Activated T-helper 9 cell treated with anti-CD3 and anti-CD28 coated beads, Interleukin-2, amount 50 U/mL, for 16 hours (primary cell): ENCODE measurements at regions not wholly inside any gene's neighbourhood (a gene's known extent, or its start where the extent isn't known, plus 50 kb on each side); places are given as distances from the start of the nearest gene placed in this dataset.
"Not testable (repeated sequence)": the region's sequence is repeated elsewhere in the genome, so short reads cannot be mapped to it uniquely, and the experiment has no call there.

Source experiments
- DNase-seq: peaks from one replicate; pipeline ENCODE4 v3.0.0-alpha.2; 2020; ENCODE audit warnings: low read depth

DNA sequence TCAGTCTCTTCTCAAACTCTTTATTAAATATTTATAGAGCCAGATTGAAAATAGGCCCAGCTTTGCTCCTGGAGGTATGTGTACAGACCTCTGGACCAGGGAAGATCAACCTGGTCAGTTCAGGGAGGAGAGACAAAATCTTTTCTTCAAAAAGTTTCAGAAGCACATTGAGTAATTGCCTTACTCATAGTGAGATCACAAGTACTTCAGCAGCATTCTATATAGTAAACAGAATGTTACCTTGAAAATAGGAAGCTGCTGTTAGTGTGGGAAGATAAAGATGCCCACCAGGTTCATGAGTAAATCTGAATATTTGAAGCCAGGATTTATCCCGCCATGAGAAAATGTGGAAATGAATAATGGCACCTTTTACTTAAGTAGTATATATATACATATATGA is 665.9 kb upstream of the CITED2 start:
- DNase-seq: no peak

DNA sequence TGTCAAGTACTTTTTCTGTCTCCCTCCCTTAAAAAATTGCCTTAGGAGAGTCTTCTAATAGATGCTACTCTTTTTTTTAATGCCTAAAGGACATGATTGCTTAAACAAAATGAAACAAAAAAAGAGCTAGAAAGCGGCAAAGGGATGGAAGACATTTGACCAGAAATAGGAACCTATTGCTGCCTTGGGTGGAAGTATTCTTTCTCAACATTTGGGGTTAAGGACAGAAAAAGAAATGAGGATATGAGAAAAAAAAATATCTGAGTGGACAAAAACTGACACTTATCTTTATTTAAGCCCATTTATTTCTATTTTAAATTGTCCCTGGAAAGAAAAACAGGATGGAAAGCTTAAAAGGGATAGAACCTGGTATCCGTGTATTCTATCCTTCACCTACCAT is 664.9 kb upstream of the CITED2 start:
- DNase-seq: no peak

DNA sequence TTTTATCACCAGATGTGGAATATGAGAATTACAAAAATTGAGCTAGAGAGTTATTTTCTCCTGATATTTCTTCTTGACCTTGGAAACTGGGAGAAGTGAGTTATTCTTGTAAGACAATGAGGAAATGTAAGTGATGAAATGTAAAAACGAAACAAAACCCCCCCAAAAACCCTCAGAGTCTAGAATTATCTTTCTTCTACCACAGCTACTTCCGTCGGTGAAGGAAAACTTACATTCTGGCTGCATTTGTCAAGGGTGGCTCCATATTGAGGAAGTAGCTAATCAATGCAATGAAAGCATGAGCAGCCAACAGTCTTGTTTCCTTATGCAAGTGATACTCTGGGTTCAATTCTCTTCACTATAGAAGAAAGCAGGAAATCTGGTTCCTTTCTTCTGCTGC is 661.7 kb upstream of the CITED2 start:
- no peak for DNase-seq

DNA sequence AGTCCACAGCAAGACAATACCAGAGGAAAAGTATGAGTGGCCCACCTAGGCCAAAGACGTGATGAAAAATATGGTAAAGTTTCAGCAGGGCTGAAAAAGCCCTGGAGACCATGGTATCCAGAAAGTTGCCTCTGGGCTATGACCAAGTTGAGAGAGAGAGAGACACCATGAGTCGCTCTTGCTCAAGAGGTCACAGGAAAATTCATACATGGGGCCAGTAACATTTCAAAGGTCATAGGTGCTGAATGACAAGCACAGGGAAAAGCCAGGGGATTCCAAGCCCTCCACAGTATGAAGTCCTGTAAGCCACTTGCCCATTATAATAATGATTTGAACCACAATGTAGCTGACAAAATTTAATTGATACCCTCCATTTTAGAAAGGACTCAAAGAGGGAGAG is 657.7 kb upstream of the CITED2 start:
- no peak for DNase-seq

DNA sequence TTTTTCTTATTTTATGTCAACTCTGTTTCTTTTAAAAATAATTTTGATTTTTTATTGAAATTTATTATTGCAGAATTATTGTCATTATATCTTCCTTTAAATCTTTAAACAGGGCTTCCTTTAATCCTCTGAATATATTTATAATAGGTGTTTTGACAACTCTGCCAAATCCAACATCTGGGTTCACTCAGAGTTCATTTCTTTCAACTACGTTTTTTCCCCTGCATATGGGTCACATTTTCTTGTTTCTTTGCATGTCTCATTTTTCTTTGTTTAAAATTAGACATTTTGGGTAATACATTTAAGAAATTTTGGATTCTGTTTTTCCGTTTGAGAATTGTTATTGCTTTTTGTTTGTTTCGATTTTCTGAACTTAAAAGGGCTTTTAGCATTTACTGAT is 655.1 kb upstream of the CITED2 start:
- DNase-seq: no peak

DNA sequence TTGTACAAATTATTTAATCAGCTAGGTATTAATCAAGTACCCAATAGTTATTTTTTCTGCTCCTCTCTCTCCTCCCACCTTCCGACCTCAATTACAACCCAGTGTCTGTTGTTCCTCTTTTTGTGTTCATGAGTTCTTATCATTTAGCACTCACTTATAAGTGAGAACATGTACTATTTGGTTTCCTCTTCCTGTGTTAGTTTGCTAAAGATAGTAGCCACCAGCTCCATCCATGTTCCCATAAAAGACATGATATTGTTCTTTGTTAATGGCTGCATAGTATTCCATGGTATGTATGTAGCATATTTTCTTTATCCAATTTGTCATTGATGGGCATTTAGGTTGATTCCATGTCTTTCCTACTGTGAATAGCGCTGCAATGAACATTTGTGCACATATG is 652.8 kb upstream of the CITED2 start:
- DNase-seq: no peak

DNA sequence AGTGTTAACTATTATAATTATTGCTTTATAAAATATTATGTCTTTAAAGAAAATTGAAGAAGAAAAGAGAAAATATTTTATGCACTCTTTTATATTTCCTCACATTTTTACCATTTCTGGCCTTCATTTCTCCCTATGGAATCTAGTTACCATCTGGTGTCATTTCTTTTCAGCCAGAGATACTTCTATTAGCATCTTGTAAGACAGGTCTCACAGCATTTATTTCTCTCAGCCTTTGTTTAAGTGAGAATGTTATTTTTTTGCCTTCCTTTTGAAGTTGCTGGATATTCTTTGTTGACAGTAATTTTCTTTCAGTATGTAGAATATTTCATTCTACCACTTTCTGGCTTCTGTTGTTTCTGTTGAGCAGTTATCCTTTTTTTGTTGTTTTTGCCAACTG is 652.1 kb upstream of the CITED2 start:
- no peak for DNase-seq

DNA sequence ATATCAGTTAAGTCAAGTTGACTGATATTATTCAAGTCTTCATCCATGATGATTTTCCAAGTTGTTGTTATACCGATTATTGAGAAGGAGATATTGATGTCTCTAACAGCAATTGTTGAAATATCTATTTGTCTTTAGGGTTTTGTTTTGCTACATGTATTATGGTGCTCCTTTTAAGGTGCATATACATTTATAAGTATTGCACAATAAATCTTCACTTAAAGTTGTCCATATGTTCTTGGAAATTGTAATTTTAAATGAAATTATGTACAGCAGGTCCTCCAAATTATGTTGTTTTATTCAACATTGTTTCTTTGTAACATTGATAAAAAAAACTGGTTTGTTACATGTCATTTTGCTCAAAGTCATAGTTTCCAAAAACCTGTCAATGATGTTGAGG is 650.7 kb upstream of the CITED2 start:
- DNase-seq: no peak

DNA sequence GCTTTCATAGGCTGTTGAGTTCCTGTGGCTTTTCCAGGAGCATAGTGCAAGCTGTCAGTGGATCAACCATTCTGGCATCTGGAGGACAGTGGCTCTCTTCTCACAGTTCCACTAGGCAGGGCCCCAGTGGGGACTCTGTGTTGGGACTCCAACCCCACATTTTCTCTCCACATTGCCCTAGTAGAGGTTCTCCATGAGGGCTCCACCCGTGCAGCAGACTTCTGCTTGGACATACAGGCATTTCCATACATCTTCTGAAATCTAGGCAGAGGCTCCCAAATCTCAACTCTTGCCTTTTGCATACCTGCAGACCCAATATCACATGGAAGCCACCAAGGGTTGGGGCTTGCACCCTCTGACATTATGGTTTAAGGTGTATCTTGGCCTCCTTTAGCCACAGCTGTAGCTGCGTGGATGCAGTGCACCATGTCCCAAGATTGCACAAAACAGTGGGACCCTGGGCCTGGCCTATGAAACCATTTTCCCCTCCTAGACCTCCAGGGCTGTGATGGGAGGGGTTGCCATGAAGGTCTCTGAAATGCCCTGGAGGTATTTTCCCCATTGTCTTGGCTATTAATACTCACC is 645.9 kb upstream of the CITED2 start:
- no peak for DNase-seq

DNA sequence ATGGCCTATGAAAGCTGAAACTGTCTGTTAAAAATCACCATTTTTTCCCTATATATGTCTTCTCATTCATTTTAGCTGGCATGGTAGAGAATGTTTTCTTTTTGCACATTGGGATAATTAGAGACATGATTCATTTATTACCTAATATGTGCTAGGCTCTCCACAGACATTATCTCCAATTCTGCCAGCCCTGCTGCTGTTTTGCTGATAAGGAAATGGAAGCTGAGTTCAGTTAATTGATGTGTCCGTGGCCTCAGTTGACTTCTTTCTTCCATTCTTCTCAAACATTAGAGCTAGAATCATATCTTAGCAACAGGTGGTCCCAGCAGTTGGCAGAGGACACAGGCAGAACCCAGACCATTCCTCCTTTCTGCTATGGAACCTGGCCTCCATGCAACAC is 644.1 kb upstream of the CITED2 start:
- DNase-seq: no peak

DNA sequence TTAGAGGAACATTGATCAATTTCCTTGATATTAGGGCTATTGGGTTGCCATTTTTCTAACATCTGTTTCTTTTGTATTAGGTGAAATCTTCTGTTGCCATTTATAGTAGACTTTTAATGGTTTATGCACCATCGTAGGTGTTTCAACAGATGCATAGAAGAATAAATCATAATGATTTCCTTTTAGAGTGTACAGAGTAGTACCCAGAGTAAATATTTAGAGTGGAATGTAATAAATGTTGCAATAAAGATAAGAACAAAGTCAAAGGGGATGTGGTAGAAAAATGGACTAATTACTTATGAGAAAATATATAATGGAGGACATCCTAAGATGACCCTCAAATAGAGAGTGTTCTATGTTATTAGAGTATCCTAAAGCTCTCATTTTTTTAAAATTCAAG is 643.0 kb upstream of the CITED2 start:
- DNase-seq: no peak

DNA sequence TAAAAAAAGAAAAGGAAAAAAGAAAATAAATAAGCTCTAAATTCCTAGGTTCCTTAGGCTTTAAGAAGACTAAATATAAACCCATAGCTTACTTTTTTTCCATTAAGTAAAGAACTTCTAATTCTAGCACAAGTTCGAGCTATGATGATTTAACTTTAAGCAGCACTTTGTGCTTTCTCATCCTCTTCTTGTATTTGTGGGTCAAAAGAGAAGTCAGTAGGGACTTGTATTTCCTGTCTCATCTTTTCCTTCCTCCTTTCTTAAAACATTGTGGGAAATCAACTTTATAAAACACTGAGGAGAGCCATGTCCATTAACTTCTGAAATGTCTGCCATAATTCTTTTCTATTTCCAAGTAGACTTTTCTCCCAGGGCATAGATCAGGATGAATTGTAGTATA is 637.7 kb upstream of the CITED2 start:
- DNase-seq: no peak

DNA sequence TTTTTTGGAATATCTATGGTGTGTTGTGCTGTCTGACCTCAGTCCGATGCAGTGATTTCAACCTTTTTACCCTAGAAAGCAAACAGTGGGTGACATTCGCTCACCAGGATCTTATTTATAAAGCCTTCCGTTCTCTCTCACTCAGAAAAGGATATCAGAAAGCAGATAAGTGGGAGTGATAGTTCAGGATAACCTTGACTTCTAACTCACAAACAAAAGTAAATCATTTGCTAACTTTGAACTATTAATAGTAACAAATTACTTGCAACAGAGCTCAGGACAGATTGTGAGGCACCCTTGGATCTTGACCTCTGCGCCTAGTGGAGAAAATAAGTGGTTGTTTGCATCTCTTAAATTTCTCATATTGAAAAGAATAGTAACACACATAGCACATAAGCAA is 637.1 kb upstream of the CITED2 start:
- no peak for DNase-seq

DNA sequence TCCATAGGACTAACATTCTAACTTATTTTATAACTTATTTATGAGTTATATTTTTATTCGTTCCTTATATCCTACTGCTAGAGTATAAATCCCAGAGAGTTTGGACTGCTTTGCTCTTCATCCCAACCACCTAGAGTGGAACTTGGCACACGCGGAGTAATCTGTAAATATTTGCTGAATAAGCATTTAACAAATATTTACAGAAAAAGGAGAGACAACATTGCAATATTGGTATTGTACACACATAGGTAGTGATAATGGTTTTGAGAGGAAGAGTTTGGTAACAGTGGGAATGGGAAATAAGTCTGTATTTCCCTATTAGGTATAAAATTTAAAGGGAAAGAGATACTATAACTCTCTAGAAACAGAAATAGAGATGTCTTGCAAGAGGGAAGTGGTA is 634.8 kb upstream of the CITED2 start:
- no peak for DNase-seq

DNA sequence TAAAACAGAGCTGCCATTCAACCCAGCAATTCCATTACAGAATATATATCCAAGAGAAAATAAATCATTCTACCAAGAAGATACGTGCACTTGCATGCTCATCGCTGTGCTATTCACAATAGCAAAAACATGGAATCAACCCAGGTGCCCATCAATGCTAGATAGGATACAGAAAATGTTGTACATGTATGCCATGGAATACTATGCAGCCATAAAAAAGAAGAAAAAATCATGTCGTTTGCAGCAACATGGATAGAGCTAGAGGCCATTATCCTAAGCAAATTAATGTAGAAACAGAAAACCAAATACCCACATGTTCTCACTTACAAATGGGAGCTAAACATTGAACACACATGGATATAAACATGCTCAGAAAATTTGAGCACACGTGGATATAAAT is 633.1 kb upstream of the CITED2 start:
- DNase-seq: no peak

DNA sequence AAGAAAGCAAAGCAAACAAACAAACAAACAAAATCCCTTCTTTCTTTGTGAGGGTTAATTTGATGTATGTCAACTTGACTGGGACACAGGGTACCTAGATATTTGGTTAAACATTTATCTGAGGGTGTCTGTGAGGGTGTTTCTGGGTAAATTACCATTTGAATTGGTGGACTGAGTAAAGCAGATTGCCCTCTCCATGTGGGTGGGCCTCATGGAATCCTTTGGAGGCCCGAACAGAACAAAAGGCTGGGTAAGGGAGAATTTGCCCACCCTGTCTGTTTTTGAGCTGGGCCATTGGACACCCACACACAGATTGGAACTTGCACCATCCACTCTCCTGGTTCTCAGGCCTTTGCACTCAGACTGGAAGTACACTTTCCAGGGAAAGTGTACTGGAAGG is 628.8 kb upstream of the CITED2 start:
- DNase-seq: no peak

DNA sequence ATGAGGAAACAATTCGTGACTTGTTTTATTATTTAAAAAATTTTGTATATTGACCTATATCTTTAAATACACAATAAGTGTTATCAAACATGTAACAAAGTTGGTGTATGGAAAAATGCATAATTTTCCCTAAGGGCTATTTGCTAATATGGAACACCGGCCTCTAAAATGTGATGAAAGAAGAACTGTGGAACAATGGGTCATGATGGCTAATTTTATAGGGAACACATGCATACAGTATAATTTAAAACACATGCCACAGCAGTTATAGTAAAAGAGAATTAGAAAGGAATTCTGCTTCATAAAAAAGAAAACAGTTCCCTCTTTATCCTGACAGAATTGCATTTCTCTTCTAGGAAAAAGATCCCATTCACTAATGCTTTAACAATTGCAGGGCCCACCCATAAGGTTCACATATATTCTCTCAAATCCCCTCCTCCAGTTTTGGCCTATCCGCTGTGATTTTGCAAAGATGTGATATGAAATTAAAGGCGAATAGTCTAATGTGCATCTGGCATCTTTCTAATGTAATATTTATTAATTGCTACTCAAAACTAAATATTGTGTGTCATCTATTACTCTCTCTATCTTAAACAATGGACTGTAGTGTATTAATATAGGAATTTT is 628.1 kb upstream of the CITED2 start:
- no peak for DNase-seq

DNA sequence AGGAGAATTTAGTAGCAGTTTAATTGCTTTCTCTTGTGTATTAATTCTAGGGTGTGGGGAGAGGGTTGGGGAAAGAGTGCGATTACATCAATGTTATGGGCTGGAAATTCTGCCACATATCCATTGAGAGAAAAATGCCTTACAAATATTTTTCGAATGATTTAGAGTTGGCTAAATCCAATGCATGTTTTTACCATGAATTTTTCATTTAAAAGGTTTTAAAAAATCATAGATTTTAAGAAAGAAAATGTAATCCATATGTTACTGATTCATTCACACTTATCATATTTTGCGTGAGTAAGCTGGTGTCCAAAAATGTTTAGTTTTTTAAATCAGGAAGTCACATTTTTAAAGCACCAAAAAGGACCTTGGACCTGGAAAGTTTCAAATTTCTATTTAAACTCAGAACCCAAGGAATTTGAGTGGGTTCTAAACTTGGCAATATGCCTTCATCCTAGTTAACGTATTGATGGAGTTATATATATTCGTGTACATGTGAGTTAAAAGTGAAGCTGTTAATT is 627.4 kb upstream of the CITED2 start:
- DNase-seq: no peak

DNA sequence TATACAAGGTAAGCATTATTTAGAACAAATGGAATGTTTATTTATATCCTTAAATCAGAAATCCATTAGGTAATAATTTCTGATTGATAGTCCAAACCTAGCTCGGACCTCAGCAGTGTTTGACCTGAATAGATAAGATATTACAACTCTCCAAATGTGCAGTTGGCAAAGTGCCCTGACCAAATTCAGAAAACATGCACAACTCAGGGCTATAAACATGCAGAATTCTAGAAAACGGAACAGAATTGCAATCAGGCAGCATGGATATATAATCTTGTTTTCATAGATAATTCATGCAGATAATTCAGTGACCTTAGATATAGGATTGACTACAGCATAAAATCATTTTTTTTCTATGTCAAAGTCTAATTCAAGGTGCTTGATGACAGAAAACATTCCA is 626.6 kb upstream of the CITED2 start:
- no peak for DNase-seq

DNA sequence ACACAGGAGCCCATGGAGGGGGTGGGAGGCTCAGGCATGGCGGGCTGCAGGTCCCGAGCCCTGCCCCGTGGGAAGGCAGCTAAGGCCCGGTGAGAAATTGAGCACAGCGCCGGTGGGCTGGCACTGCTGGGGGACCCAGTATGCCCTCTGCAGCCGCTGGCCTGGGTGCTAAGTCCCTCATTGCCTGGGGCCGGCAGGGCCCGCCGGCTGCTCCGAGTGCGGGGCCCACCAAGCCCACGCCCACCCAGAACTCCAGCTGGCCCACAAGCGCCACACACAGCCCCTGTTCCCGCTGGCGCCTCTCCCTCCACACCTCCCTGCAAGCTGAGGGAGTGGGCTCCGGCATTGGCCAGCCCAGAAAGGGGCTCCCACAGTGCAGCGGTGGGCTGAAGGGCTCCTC is 625.2 kb upstream of the CITED2 start:
- not testable (repeated sequence) for DNase-seq

DNA sequence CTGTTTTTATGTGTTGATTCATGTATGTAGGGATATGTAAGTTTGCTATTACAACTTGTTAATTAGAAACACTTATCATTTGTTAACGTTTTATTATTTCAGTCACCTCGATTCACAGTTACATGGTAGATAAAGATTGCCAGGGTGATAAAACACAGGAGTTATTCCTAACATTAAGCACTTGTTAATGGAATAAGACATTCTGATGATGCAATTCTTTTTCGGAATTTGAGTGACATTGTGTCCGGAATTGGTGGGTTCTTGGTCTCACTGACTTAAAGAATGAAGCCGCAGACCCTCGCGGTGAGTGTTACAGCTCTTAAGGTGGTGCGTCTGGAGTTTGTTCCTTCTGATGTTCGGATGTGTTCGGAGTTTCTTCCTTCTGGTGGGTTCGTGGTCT is 624.0 kb upstream of the CITED2 start:
- DNase-seq: not testable (repeated sequence)

DNA sequence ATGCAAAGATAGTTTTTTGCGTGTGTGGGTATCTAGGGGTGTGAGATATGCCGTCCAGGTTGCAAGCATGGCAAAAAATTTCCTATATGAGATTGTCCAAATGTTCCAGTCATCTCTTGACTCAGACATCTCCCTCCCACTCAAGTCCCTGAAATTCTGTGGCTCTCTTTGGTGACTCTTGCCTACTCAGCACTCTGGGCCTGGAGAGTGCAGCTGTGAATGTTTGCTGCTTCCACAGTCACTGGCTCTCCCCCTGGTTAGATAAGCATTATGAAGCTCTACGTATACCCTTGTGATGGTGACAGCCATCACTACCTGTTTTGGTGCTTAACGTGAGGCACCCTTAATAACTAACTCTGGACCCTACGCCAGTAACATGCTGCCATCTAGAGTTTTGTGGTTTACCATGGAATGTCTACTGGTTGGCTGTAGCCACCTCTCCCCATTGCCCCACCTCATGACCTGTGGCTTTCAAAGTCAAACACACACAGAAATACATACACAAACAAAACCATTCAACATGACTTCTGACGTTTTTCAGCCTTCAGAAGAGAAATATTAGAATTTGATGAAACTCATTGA is 621.9 kb upstream of the CITED2 start:
- no peak for DNase-seq

DNA sequence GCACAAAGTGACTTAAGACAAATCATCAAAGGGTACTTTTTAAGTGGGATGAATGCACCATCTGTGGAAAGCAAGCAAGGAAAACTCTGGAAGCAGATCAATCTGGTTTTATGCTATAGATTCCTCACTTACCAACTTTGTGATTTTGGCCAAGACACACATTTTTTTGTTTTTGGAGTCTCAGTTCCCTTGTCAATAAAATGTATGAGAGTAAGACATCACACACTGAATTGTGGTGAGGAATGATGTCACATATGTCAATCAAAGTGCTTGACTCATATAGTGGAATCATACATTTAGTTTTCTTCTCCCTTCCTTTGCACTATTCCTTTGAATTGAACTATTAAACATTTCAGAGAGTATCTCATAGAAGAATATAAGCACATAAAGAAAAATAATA is 620.5 kb upstream of the CITED2 start:
- DNase-seq: no peak

DNA sequence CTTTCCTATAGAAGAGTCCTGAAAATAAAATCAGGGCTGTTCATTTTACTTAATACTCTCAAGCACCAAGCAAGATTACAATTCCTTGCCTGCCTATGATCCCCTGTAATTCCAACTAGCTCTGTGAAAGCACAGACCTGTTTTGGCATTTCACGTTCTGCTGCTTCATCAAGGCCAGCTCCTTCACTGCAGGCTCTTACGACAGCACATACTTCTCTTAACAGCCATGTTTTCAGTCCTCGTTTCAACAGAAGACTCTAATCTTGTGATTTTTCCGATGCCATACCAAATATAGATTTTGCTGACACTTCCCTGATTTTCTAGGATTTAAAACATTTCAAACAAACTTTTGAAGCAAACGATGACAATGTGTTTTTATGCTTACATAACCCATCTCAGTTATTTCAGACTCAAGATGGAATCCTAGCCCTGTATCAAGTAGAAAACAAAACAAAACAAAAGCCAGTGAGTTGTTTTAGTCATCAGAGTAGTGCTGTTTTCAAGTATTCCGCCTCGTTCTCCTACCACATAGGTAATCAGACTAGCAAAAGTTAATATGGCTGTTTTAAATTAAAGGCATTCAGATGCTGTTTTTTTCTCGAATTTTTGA is 616.5 kb upstream of the CITED2 start:
- DNase-seq: no peak
